Left ventricle myocardium inferior (tissue), 1 donor: ENCODE measurements at regions not wholly inside any gene's neighbourhood (a gene's known extent, or its start where the extent isn't known, plus 50 kb on each side); places are given as distances from the start of the nearest gene placed in this dataset.

Experiments used
- DNase-seq: peaks from one replicate; pipeline ENCODE4 v3.0.0-alpha.2; 2020
- H3K27ac ChIP-seq: fragments of 200-600 bp; replicated peaks from 2 replicates; pipeline ENCODE4 v1.8.0; 2021
- H3K27me3 ChIP-seq: fragments of 200-600 bp; 2 replicates; pipeline ENCODE4 v1.8.0; 2021; ENCODE audit warnings: low read depth
- H3K36me3 ChIP-seq: fragments of 200-600 bp; 2 replicates; pipeline ENCODE4 v1.8.0; 2021
- H3K4me1 ChIP-seq: fragments of 200-600 bp; 2 replicates; pipeline ENCODE4 v1.8.0; 2021
- H3K4me3 ChIP-seq: fragments of 200-600 bp; 2 replicates; pipeline ENCODE4 v1.8.0; 2021; ENCODE audit warnings: mild to moderate bottlenecking, moderate library complexity
- H3K9me3 ChIP-seq: fragments of 200-600 bp; replicated peaks from 2 replicates; pipeline ENCODE4 v1.8.0; 2021
- CTCF ChIP-seq: fragments of 200-600 bp; IDR thresholded peaks from 2 replicates; pipeline ENCODE4 v1.8.0; 2021; ENCODE audit warnings: antibody characterized with exemption, mild to moderate bottlenecking, borderline replicate concordance
- intact Hi-C: fragments of 100-400 bp; cut with micrococcal nuclease; formaldehyde crosslinking; loops from one replicate; pipeline ENCODE4 v1.11.0; 2022
- donor health status: DM: no; HTN: yes; CAD: no; lungs with severe emphysema.

DNA sequence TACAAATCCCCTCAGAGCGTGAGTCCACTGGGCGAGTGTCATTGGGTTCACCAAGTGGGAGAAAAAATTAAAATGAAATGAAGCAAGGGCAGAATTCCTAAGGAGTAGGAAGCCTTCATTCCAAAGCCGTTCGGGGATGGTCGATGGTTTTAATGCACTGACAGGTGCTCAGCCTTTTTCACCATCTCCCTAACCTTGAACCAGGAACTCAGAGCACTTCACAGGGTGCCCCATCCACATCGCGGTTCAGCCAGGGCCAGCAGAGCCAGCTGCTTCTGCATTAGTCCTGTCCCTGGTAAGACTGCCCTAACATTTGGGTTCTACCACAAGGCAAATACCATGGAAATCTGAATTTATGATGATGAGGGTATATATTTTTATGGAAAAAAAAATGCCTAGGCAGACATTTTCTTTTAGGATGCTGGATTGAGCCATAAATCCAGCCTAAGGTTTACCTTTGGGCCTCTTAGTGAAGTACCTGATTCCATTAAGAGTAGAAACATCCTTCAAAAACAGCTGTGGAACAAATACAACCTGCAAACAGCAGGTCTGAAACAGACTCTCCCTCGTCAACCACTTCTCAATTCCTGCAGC lies 203.5 kb upstream of the RNF32 start:
- H3K4me3 ChIP-seq: no peak overlapping the region
- H3K4me1 ChIP-seq: no peaks in the 10 kb centered on the region
- intact Hi-C loops: no loop called here
- no peaks in the 10 kb centered on the region for H3K9me3 ChIP-seq
- H3K36me3 ChIP-seq: no peaks in the 10 kb centered on the region
- peaks cover 36% of the 10 kb centered on the region for H3K27me3 ChIP-seq
- DNase-seq: no peak
- no peak overlapping the region for H3K27ac ChIP-seq
- TF ChIP-seq CTCF: no peak

GRCh38 chr7:156435486-156436231 lies 204.9 kb upstream of the RNF32 start:
- H3K36me3 ChIP-seq: no peaks in the 10 kb centered on the region
- H3K27me3 ChIP-seq: peaks cover 22% of the 10 kb centered on the region
- H3K4me1 ChIP-seq: no peaks in the 10 kb centered on the region
- no peak overlapping the region for H3K27ac ChIP-seq
- intact Hi-C loops: no loop called here
- TF ChIP-seq CTCF: no peak
- no peak overlapping the region for H3K4me3 ChIP-seq
- no peak for DNase-seq
- no peaks in the 10 kb centered on the region for H3K9me3 ChIP-seq

DNA sequence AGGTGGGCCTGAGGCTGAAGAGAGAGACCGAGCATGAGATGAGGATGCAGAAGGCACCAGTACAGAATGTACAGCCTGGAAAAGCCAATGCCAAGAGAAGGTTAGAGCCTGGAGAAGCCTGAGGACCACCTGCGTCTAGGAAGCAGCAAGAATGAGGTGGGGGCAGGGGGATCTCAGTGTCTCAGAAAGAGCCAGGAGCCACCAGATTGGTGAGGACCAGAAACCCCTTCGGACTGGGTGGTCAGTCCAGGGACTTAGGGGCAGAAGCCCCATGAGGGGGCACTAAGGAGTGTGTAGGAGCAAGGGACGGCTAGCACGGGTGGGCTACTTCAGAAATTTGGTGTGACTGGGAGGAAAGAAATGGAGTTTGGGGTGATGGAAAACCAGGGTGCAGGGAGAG lies 205.9 kb upstream of the RNF32 start:
- H3K9me3 ChIP-seq: no peaks in the 10 kb centered on the region
- intact Hi-C loops: no loop called here
- H3K4me1 ChIP-seq: no peaks in the 10 kb centered on the region
- DNase-seq: no peak
- no peaks in the 10 kb centered on the region for H3K36me3 ChIP-seq
- no peak overlapping the region for H3K4me3 ChIP-seq
- H3K27ac ChIP-seq: no peak overlapping the region
- TF ChIP-seq CTCF: no peak
- H3K27me3 ChIP-seq: peaks cover 29% of the 10 kb centered on the region

GRCh38 chr7:156432018-156432417 lies 208.6 kb upstream of the RNF32 start:
- Histone ChIP-seq H3K27me3 (peaks cover 48% of the 10 kb centered on the region), H3K27ac (no peak overlapping the region), H3K9me3 (no peaks in the 10 kb centered on the region), H3K36me3 (no peaks in the 10 kb centered on the region), H3K4me3 (no peak overlapping the region), H3K4me1 (no peaks in the 10 kb centered on the region)
- intact Hi-C loops: no loop called here
- no peak for TF ChIP-seq CTCF
- no peak for DNase-seq

DNA sequence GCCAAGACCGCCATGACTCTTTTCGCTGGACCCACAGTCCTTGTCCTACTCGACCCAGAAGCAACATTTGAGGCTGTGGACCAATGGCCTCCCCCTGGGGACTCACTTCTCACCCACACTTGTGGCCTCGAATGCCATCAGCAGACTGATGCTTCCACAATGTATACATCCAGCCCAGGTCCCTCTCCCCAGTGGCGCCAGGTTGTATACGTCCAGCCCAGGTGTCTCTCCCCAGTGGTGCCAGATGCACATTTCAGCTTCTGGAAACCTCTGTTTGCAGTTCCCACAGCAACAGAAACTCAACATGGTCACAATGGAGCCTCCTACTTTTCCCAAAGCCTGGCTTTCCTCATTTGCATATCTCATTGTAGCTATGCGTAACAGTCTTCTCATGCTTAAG lies 210.5 kb upstream of the RNF32 start:
- Histone ChIP-seq H3K36me3 (no peaks in the 10 kb centered on the region), H3K4me1 (no peaks in the 10 kb centered on the region), H3K27ac (no peak overlapping the region), H3K9me3 (no peaks in the 10 kb centered on the region), H3K27me3 (peaks cover 65% of the 10 kb centered on the region), H3K4me3 (no peak overlapping the region)
- no peak for DNase-seq
- TF ChIP-seq CTCF: no peak
- intact Hi-C loops: no loop called here
